GM12865 (cell line): ENCODE measurements at regions not wholly inside any gene's neighbourhood (a gene's known extent, or its start where the extent isn't known, plus 50 kb on each side); places are given as distances from the start of the nearest gene placed in this dataset.

ENCODE experiments used
- DNase-seq: peaks from one replicate; pipeline ENCODE4 v3.0.0; 2010; ENCODE audit warnings: low read depth
- H3K4me3 ChIP-seq: 2 replicates; pipeline ENCODE4 v1.5.1; 2011; ENCODE audit warnings: mild to moderate bottlenecking, low read depth, low read length, control low read depth
- CTCF ChIP-seq: IDR thresholded peaks from 2 replicates; pipeline ENCODE4 v1.5.1; 2011; ENCODE audit warnings: low read length, control low read depth, low read depth, inconsistent platforms; ENCODE audit not compliant: insufficient read depth; ENCODE audit errors: missing control alignments

GRCh38 chr13:104967836-104968630 is 1567.4 kb downstream of the EFNB2 start:
- no peak for TF ChIP-seq CTCF
- H3K4me3 ChIP-seq: no peak overlapping the region
- no peak for DNase-seq

GRCh38 chr13:104967376-104967775 is 1568.1 kb downstream of the EFNB2 start:
- no peak overlapping the region for H3K4me3 ChIP-seq
- TF ChIP-seq CTCF: no peak
- DNase-seq: no peak

GRCh38 chr13:104962411-104962810 is 1573.1 kb downstream of the EFNB2 start:
- no peak for TF ChIP-seq CTCF
- no peak overlapping the region for H3K4me3 ChIP-seq
- no peak for DNase-seq

GRCh38 chr13:104961246-104961645 is 1574.2 kb downstream of the EFNB2 start:
- no peak overlapping the region for H3K4me3 ChIP-seq
- DNase-seq: no peak
- TF ChIP-seq CTCF: no peak

GRCh38 chr13:104954210-104954609 is 1581.3 kb downstream of the EFNB2 start:
- TF ChIP-seq CTCF: no peak
- DNase-seq: no peak
- H3K4me3 ChIP-seq: no peak overlapping the region; the same call in 1 of the 2 replicates

GRCh38 chr13:104953588-104953987 is 1581.9 kb downstream of the EFNB2 start:
- no peak overlapping the region for H3K4me3 ChIP-seq
- DNase-seq: no peak
- no peak for TF ChIP-seq CTCF

- no peak for DNase-seq
- no peak for TF ChIP-seq CTCF
- H3K4me3 ChIP-seq: no peak overlapping the region
These were observed 1585.4 kb downstream of the EFNB2 start for GRCh38 chr13:104949840-104950740.
